ENCODE measurements at regions not wholly inside any gene's neighbourhood (a gene's known extent, or its start where the extent isn't known, plus 50 kb on each side); places are given as distances from the start of the nearest gene placed in this dataset.
"Not testable (repeated sequence)": the region's sequence is repeated elsewhere in the genome, so short reads cannot be mapped to it uniquely, and the experiment has no call there.

DNA sequence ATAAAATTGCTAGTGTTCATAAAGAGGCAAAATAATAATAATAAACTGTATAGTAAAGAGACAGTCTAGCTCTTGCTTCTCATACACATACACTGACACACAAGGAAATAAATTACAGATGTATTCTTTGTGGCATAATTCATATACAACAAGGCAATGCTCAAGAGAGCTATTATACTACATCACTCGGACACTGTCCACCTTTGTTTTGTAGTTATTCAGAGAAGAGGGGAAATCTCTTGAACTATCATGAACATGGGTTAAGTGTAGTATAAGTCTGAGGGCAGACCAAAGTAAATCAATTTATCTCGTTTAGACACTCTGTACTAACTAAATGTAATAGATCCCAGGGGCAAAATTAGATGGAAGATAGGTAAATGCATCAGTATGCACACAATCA, 72.7 kb upstream of the PHIP start:
- no peak for DNase-seq

DNA sequence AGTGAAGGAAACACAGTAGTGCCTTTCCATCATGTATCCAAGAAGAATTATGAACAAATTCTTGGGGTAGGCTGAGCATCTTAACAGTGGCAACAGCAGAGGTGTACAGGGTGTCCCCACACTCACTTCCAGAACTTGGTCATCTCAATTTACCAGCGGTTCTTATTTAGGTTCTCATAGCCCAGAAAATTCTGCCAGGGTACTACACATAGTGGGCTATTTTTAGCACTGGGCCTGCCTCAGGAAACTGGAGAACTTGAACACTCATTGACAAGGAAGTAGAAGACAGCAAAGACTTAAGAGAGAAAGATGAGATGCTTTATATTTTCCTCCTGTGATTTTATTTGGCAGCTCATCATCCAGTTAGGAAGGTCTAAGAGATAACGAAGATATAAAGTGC, 71.8 kb upstream of the PHIP start:
- DNase-seq: no peak

DNA sequence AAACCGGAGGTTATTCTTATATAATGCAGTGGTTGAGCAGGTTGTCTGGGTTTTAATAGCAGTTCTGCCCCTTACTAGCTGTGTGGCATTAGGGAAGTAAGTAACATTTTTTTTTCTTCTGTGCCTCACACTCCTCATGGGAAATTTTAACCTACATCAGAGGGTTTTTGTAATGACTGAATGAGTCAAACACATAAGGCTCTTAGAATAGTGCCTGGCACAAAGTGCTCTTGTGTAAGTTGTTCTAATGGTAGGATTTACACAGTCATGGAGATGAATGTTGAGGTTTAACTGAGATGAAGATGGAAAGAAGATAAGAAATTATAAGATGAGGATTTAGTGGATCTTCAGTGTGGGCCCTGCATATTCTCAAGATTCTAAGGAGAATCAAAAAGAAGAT, 68.4 kb upstream of the PHIP start:
- no peak for DNase-seq

DNA sequence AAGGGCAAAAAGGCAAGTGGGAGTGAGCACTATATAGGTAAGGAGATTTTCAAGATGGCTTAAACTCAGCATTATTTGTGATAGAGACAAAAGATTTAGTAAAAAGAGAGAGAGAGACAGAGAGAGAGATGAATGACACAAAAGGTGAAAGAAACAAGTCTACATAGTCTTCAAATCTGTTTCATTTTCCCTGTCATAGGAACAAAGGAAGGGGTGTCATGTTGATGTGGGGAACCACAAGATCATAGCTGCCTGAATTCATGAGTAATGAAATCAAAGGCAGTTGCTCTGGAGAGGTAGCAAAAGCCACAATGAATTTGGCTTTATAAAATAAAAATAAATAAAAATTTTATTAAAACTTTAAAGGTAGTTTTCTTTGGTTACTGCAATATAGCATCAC, 67.2 kb upstream of the PHIP start:
- DNase-seq: no peak

DNA sequence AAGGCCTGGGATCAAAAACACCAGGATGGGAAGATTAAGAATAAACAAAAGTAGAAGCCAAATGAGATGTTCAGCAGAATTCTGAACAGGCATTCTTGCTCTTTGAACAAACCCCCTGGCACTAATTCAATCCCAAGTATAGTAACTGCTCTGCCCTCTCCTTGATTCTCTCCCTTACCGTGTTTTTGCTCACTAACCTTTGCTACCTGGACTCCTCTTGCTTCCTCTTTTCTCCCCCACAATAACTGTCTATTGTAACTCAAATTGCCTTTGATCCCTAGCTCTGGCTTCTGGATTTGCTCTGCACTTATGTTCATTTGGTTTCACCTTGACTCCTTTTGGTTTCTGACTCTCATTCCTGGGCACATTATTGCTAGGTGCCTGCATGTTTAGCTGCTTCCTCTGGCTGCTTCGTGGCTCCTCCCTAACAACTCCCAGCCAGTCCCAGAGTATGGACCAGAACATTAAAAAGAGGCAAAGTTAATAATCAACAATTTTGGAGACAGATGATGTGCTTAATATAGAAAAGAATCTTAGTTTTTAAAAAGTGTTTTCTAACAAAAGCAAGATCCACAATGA, 65.4 kb upstream of the PHIP start:
- DNase-seq: no peak

DNA sequence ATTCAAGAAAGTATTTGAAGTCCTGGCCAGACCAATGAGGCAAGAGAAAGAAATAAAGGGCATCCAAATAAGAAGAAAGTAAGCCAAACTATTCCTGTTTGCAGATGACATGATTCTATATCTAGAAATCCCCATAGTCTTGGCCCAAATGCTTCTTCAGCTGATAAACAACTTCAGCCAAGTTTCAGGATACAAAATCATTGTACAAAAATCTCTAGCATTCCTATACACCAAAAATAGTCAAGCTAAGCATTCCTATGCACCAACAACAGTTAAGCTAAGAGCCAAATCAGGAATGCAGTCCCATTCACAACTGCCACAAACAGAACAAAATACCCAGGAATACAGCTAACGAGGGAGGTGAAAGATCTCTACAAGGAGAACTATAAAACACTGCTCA, 60.1 kb upstream of the PHIP start:
- DNase-seq: no peak

DNA sequence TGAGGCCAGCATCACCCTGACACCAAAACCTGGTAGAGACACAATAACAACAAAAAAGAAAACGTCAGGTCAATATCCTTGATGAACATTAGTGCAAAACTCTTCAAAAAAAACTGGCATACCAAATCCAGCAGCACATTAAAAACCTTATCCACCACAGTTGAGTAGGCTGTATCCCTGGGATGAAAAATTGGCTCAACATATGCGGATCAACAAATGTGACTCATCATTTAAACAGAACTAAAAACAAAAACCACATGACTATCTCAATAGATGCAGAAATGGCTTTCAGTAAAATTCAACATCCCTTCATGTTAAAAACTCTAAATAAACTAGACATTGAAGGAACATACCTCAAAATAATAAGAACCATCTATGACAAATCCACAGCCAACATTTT, 59.6 kb upstream of the PHIP start:
- DNase-seq: no peak

DNA sequence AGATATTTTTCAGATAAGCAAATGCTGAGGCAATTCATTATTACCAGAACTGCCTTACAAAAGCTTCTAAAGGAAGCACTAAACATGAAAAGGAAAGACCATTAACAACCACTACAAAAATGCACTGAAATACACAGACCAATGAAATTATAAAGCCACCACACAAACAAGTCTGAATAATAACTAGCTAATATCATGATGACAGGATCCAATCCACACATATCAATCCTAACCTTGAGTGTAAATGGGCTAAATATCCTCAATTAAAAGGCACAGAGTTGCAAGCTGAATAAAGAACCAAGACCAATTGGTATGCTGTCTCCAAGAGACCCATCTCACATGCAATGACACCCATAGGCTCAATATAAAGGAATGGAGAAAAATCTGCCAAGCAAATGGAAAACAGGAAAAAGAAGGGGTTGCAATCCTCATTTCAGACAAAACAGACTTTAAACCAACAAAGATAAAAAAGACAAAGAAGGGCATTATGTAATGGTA, 58.0 kb upstream of the PHIP start:
- DNase-seq: no peak

DNA sequence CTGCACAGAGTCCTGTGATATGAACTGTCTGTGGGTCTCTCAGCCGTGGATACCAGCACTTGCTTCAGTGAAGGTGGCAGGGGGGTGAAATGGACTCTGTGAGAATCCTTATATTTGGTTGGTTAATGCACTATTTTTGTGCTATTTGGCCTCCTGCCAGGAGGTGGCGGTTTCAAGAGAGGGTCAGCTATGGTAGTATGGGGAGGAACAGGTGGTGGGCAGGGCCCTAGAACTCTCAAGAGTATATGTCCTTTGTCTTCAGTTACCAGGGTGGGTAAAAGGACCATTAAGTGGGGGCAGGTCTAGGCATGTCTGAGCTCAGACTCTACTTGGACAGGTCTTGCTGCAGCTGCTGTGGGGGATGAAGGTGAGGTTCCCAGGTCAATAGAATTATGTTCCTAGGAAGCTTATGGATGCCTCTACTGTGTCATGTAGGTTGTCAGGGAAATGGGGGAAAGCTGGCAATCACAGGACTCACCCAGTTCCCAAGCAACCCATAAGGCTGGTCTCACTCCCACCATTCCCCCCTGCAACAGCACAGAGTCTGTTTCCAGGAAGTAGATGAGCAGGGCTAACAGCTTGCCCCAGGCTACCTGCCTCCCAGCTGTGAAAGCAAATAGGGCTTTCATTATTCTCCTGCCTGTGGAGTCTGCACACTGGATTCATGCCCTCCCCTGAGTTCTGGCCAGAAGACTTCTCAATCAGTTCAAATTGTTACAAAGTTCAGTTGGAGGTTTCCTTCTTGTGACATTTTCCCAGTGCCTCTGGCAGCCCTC, 56.8 kb upstream of the PHIP start:
- DNase-seq: peak; percentile 91

DNA sequence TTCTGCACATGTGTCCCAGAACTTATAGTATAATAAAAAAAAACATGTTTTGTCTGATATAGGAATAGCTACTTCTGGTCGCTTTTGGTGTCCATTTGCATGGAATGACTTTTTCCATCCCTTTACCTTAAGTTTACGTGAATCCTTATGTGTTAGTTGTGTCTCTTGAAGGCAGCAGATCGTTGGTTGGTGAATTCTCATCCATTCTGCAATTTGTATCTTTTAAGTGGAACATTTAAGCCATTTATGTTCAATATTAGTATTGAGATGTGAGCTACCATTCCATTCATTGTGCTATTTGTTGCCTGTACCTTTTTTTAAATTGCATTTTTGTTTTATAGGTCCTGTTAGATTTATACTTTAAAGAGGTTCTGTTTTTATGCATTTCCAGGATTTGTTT, 55.1 kb upstream of the PHIP start:
- no peak for DNase-seq

DNA sequence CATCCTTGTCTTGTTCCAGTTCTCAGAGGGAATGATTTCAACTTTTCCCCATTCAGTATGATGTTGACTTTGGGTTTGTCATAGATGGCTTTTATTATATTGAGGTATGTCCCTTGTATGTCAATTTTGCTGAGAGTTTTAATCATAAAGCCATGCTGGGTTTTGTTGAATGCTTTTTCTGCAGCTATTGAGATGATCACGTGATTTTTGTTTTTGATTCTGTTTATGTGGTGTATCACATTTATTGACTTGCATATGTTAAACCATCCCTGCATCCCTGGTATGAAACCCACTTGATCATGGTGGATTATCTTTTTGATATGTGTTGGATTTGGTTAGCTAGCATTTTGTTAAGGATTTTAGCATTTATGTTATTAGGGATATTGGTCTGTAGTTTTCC, 53.2 kb upstream of the PHIP start:
- not testable (repeated sequence) for DNase-seq

Data from COR-L47 (cell line).